PC-9 (cell line): ENCODE measurements at regions not wholly inside any gene's neighbourhood (a gene's known extent, or its start where the extent isn't known, plus 50 kb on each side); places are given as distances from the start of the nearest gene placed in this dataset.

ENCODE experiments used
- BruUV-seq: library from RNA; stranded (reverse); fragments of 400-500 nt; replicated peaks from 2 replicates; lab custom pipeline; 2021; lab: Mats Ljungman, UMichigan
- CTCF ChIA-PET: fragments of 300-600 bp; sonication (Branson Sonifier 250); formaldehyde crosslinking; loops from one replicate; lab custom pipeline; 2022; ENCODE audit warnings: antibody characterized with exemption; lab: Charles Lee
- POLR2A ChIA-PET: fragments of 300-600 bp; sonication (Branson Sonifier 250); formaldehyde crosslinking; loops from one replicate; lab custom pipeline; 2022; ENCODE audit warnings: antibody characterized with exemption; ENCODE audit not compliant: unreplicated experiment; lab: Charles Lee
- DNase-seq, 2 experiments: peaks; one replicate each; pipeline versions ENCODE4 v3.0.0 to v3.0.0-alpha.2; 2015 to 2022; ENCODE audit warnings: mixed read lengths in 1 of 2
- H2AFZ ChIP-seq: fragments of 200-600 bp; sonication (generic); 2 replicates; pipeline ENCODE4 v1.8.1; 2017; ENCODE audit warnings: antibody characterized with exemption
- H3F3A ChIP-seq: fragments of 200-600 bp; sonication (generic); 2 replicates; pipeline ENCODE4 v1.8.1; 2017; ENCODE audit warnings: antibody characterized with exemption, mild to moderate bottlenecking, low read depth; ENCODE audit not compliant: insufficient read depth
- H3K27ac ChIP-seq: fragments of 200-600 bp; sonication (generic); 2 replicates; pipeline ENCODE4 v1.6.1; 2016; ENCODE audit warnings: mixed run types
- H3K27me3 ChIP-seq: fragments of 200-600 bp; sonication (generic); 2 replicates; pipeline ENCODE4 v1.6.1; 2016; ENCODE audit warnings: low read depth, mixed run types; ENCODE audit not compliant: insufficient read depth
- H3K36me3 ChIP-seq: fragments of 200-600 bp; sonication (generic); 2 replicates; pipeline ENCODE4 v1.6.1; 2016; ENCODE audit warnings: low read depth, mixed run types
- H3K4me1 ChIP-seq: fragments of 200-600 bp; sonication (generic); replicated peaks from 2 replicates; pipeline ENCODE4 v1.6.1; 2016; ENCODE audit warnings: mixed run types; ENCODE audit not compliant: insufficient read depth
- H3K4me2 ChIP-seq: fragments of 200-600 bp; sonication (generic); 2 replicates; pipeline ENCODE4 v1.6.1; 2017; ENCODE audit warnings: mixed run types
- H3K4me3 ChIP-seq: fragments of 200-600 bp; sonication (generic); 2 replicates; pipeline ENCODE4 v1.6.1; 2016; ENCODE audit warnings: mixed run types
- H3K79me2 ChIP-seq: fragments of 200-600 bp; sonication (generic); 2 replicates; pipeline ENCODE4 v1.6.1; 2017; ENCODE audit warnings: low read depth, mixed run types
- H3K9me2 ChIP-seq: fragments of 200-600 bp; sonication (generic); 2 replicates; pipeline ENCODE4 v1.8.1; 2017; ENCODE audit warnings: mild to moderate bottlenecking; ENCODE audit not compliant: insufficient read depth
- H3K9me3 ChIP-seq: fragments of 200-600 bp; sonication (generic); 2 replicates; pipeline ENCODE4 v1.8.1; 2016; ENCODE audit warnings: low read depth; ENCODE audit not compliant: insufficient read depth
- H4K20me1 ChIP-seq: fragments of 200-600 bp; sonication (generic); 2 replicates; pipeline ENCODE4 v1.8.1; 2017; ENCODE audit not compliant: insufficient read depth
- CTCF ChIP-seq: fragments of 200-600 bp; sonication (generic); conservative IDR thresholded peaks from 2 replicates; pipeline ENCODE4 v1.6.1; 2017; ENCODE audit warnings: mixed run types, antibody characterized with exemption, mild to moderate bottlenecking, moderate library complexity
- EZH2 ChIP-seq: fragments of 200-600 bp; sonication (generic); IDR thresholded peaks from 2 replicates; pipeline ENCODE4 v1.8.0; 2017; ENCODE audit warnings: antibody characterized with exemption, low read depth
- intact Hi-C: fragments of 100-400 bp; cut with micrococcal nuclease; formaldehyde crosslinking; loops from one replicate; pipeline ENCODE4 v1.10.0; 2022; ENCODE audit not compliant: unreplicated experiment

- no peak overlapping the region for H3K4me3 ChIP-seq
- TF ChIP-seq CTCF (no peak), EZH2 (no peak)
- H3K36me3 ChIP-seq = no peaks in the 10 kb centered on the region
- H3F3A ChIP-seq = no peaks in the 10 kb centered on the region
- H3K4me1 ChIP-seq = no peaks in the 10 kb centered on the region
- H3K9me3 ChIP-seq = no peaks in the 10 kb centered on the region
- DNase-seq = no peak
- intact Hi-C loops = no loop called here
- H4K20me1 ChIP-seq = no peaks in the 10 kb centered on the region
- no peak overlapping the region for H3K27ac ChIP-seq
- H3K79me2 ChIP-seq = no peaks in the 10 kb centered on the region
- BruUV-seq = no TSS peak
- ChIA-PET CTCF (no interaction called here), POLR2A (no interaction called here)
- no peak overlapping the region for H2AFZ ChIP-seq
- H3K4me2 ChIP-seq = no peak overlapping the region
- H3K9me2 ChIP-seq = no peaks in the 10 kb centered on the region
- H3K27me3 ChIP-seq = no peaks in the 10 kb centered on the region
Observed at GRCh38 chr5:124227914-124228313, 518.5 kb downstream of the ZNF608 start.

- TF ChIP-seq CTCF (no peak), EZH2 (no peak)
- no TSS peak for BruUV-seq
- H3K4me2 ChIP-seq = no peak overlapping the region
- peaks cover 4% of the 10 kb centered on the region; the same call in 1 of the 2 replicates for H3K9me3 ChIP-seq
- H3K4me1 ChIP-seq = no peaks in the 10 kb centered on the region
- POLR2A ChIA-PET = no interaction called here
- no peaks in the 10 kb centered on the region for H3K79me2 ChIP-seq
- intact Hi-C loops = no loop called here
- no peak for DNase-seq
- H3K27ac ChIP-seq = no peak overlapping the region
- no peaks in the 10 kb centered on the region for H3K27me3 ChIP-seq
- H3K4me3 ChIP-seq = no peak overlapping the region
- H3K36me3 ChIP-seq = no peaks in the 10 kb centered on the region
- 0 out of 2 replicates have a peak overlapping the region, but pooled peaks have one; percentile 5 for H2AFZ ChIP-seq
- no peaks in the 10 kb centered on the region for H3K9me2 ChIP-seq
- CTCF ChIA-PET = no interaction called here
- H3F3A ChIP-seq = no peaks in the 10 kb centered on the region
- H4K20me1 ChIP-seq = no peaks in the 10 kb centered on the region
Observed at GRCh38 chr5:124220418-124220817, 526.0 kb downstream of the ZNF608 start.

- H3K4me1 ChIP-seq = no peaks in the 10 kb centered on the region
- H3K27ac ChIP-seq = no peak overlapping the region
- H3K9me2 ChIP-seq = no peaks in the 10 kb centered on the region
- CTCF ChIA-PET = no interaction called here
- DNase-seq = no peak
- no peak overlapping the region for H3K4me3 ChIP-seq
- H3K27me3 ChIP-seq = no peaks in the 10 kb centered on the region
- no peak overlapping the region for H3K4me2 ChIP-seq
- no peaks in the 10 kb centered on the region for H3K79me2 ChIP-seq
- POLR2A ChIA-PET = no interaction called here
- intact Hi-C loops = no loop called here
- H3K36me3 ChIP-seq = no peaks in the 10 kb centered on the region
- no peaks in the 10 kb centered on the region for H3F3A ChIP-seq
- BruUV-seq = no TSS peak
- no peak overlapping the region for H2AFZ ChIP-seq
- H3K9me3 ChIP-seq = no peaks in the 10 kb centered on the region
- TF ChIP-seq CTCF (no peak), EZH2 (no peak)
- H4K20me1 ChIP-seq = no peaks in the 10 kb centered on the region
Observed at GRCh38 chr5:124212934-124213333, 533.5 kb downstream of the ZNF608 start.
